NCI-H524 treated with DMSO at 0.1 percent for 48 hours (cell line): ENCODE measurements at regions not wholly inside any gene's neighbourhood (a gene's known extent, or its start where the extent isn't known, plus 50 kb on each side); places are given as distances from the start of the nearest gene placed in this dataset.
"Not testable (repeated sequence)": the region's sequence is repeated elsewhere in the genome, so short reads cannot be mapped to it uniquely, and the experiment has no call there.

ENCODE experiments used
- DNase-seq: peaks from one replicate; lab custom pipeline; 2025; lab: John Stamatoyannopoulos, UW

DNA sequence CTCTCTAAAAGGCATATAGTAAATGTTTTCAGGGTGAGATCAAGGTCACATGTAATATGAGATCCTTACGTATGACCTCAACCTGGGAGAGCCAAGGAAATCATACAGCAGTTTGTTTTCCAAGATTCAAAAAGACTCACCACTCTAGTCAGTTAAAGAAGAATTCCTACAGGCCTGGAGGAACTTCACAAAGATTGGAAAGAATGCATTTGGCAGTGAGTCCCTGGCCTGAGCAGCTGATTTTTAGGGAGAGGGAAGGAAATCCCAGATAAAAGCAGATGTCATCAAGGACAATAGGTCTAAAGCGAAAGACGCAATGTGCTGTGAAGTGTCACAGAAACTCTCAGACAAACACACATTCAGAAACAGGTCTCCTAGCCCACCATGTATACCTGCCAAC is 424.0 kb upstream of the ZNF462 start:
- DNase-seq, result no peak

DNA sequence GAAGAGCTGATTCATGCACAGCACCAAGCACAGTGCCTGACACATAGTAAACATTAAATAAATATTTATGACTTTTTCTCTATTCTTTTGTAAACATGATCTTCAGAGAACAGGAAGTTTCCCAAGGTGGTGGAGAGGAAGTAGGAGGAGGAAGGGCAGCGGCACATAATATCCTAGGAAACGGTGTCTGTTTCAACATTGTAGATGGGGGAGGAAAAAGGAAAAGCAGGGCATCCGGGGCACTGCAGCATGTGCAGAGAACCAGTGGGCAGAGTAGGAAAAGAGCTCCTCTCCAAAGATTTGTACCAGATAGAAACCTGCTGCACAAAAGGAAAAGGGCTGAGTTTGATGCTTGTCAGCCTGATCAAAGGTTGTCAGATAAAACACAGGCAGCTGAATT is 421.7 kb upstream of the ZNF462 start:
- no peak for DNase-seq

DNA sequence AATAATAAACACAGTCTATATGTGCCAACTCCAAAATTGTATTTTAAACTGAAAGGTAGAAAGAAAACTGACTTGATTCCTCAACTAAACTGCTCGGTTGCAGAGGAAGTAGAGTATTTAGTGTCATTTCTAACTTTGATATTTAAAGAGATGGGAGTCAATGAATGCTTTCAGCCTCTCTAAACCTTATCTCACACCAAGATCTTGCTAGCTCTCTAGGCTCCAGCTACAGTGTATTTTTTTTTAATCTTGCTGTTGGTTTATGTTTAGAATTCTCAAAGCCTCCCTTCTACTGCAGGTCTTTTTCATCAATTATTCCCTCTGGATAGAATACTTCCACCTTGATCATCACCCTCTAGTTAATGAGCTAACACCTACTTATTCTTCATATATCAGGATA is 419.4 kb upstream of the ZNF462 start:
- DNase-seq, result no peak

GRCh38 chr9:106445107-106445506 is 417.9 kb upstream of the ZNF462 start:
- no peak for DNase-seq

- DNase-seq, result no peak
These were observed 413.5 kb upstream of the ZNF462 start for GRCh38 chr9:106449336-106449927.

DNA sequence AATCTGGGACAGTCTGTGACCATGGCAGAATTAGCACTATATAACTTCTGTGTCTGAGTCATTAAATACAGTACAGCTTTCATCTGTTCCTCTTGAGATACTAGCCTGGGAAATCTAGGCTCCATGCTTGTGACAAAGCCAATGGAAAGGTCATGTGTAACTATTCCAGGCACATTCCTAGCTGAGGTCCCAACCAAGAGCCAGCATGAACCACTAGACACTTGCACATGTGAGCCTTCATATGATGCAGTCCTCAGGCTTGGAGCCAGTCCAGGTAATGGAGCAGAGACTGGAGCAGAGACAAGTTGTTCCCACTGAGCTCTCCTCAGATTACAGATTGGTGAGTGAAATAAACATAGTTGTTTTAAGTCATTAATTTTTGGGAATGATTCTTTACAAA is 412.4 kb upstream of the ZNF462 start:
- DNase-seq, result no peak

DNA sequence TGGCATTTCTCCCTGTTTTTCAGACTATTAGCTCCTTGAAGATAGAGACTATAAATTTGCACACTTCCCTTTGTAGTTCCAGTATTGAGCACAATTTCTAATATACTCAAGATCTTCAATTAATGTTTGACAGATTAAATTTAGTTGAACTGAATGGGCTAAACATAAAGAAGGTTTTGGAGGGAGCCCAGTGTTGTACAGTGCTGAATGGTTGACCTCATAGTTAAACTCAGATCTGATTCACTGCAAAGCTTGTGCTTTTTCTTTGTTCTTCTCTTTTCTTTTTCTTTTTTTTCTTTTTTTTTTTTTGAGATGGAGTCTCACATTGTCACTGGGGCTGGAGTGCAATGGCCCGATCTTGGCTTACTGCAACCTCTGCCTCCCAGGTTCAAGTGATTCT is 411.7 kb upstream of the ZNF462 start:
- no peak for DNase-seq

DNA sequence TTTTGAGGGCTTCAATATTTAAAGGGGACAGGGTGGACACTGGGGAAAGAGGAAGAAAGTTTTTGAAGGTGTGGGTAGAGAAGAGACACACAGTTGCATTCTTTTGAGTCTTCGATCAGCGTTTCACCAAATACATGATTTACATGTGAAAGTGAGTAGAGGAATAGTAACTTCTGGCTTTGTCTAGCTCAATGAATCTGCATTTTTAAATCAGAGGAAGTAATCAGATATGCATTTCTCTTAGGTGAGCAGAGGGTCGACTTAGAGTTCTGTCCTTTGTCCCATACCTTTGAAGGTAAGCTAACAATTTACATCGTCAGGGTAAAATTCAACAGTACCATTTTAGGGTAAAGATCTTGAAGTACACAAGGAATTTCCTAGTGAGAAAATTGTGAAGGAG is 406.4 kb upstream of the ZNF462 start:
- DNase-seq, result no peak

GRCh38 chr9:106467113-106467864 is 395.7 kb upstream of the ZNF462 start:
- no peak for DNase-seq

- no peak for DNase-seq
These were observed 395.2 kb upstream of the ZNF462 start for GRCh38 chr9:106467865-106468164.

DNA sequence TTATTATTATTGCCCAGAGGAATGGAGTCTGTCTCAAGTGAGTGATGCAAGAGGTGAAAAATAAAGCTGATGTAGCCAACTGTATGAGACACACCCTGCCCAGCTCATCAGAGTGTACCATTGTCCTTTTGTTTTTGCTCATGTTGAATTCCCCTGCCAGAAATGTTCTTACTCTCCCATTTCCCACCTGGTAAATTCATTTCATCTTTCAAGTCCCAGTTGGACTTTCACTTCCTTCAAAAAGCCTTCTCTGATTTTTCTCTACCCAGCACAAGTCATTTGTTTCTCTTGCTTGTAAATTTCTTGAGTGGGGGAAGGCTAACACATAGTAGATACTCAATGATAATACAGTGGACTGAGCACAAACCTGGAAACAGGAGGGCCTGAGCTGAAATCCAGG is 394.5 kb upstream of the ZNF462 start:
- DNase-seq, result no peak

DNA sequence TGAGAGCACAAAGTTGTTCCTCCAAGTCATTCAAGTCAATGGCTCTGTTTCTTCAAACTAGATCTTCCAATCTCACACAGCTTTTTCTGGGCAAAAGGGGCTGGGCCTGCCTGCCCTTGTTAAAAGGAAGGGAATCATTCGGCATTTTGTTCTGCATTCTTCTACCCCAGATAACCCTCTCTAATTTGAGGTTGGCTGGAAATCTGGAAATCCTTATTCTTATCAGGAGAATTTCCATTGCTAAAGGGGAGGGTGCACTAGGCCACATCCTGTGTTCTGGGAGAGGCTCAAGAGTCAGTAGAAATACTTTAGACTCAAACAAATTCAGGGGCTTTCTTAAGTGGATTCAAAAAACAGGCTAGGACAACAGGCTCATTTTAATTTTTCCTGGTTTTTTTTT is 384.7 kb upstream of the ZNF462 start:
- no peak for DNase-seq

GRCh38 chr9:106478727-106479126 is 384.2 kb upstream of the ZNF462 start:
- no peak for DNase-seq

GRCh38 chr9:106479679-106480078 is 383.3 kb upstream of the ZNF462 start:
- DNase-seq, result no peak

GRCh38 chr9:106481013-106481609 is 381.9 kb upstream of the ZNF462 start:
- no peak for DNase-seq

- DNase-seq, result no peak
These were observed 380.2 kb upstream of the ZNF462 start for GRCh38 chr9:106482733-106483132.

- DNase-seq, result no peak
These were observed 376.3 kb upstream of the ZNF462 start for GRCh38 chr9:106486685-106487084.

DNA sequence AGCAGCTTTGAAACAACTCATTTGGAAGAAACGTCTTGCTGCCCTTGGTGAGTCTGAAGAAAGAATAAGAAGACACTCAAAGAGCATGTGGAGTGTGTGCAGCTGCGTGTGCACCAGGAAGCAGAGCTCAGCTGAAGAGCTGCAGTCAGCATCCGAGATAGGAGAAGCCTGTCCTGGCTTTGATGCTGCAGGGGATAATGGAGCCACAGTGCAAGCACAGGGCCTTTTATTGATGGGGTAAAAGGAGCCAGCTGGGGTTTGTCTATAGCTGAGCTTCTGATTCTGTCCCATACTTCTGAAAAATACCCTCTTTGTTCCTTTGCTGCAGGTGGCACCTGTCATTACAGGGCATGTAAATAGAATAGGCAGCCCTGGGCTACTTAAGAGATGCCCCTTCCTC is 375.7 kb upstream of the ZNF462 start:
- DNase-seq, result no peak

DNA sequence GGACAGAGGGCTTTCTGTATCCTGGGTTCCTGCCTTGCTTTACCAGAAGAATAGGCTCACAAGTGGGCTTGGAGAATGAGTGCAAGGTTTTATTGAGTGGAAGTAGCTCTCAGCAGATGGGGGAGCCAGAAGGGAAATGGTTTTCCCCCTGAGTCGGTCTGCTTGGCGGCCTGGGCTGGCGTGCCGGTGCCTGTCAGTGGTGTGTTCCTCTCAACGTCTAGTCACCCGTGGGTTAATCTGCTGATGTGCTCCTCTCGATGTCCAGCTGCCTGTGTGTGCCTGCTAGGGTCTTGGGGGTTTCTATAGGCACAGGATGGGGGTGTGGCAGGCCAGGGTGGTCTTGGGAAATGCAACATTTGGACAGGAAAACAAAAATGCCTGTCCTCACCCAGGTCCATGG is 370.8 kb upstream of the ZNF462 start:
- not testable (repeated sequence) for DNase-seq

GRCh38 chr9:106500171-106500570 is 362.8 kb upstream of the ZNF462 start:
- DNase-seq, result no peak

- not testable (repeated sequence) for DNase-seq
These were observed 361.8 kb upstream of the ZNF462 start for GRCh38 chr9:106501210-106501609.

DNA sequence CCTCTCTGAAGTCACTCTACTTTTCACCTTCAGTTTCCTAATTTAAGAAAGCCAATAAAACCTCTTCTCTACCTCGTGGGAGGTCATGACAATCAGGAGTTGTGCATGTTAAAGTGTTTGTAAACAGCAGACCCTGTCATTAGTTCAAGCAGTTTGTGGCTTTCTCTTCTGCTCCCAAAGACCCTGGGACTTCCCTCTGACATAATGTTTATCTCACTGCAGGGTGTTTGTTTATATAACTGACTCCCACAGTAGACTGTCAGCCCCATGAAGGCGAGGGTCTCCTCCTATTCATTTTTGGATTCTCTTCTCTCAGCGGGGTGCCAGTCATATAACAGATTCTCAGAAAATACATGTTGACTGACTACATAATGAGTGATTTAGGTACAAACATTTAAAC is 360.0 kb upstream of the ZNF462 start:
- DNase-seq, result no peak

DNA sequence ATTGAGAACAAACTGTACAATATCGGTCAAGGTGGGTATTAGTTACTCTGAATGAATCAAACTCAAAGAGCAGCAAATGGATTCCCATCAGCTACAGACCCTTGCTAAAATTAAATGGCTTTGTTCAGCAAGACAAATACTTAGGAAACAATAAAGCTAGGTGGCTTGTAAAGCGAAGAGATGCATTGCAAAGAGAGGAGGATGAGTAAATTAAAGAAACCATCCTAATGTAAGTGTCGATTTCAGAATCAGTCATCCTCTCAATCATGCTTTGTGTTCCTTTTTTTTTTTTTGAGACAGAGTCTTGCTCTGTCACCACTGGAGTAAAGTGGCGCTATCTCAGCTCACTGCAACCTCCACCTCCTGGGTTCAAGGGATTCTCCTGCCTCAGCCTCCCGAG is 359.2 kb upstream of the ZNF462 start:
- DNase-seq, result no peak

DNA sequence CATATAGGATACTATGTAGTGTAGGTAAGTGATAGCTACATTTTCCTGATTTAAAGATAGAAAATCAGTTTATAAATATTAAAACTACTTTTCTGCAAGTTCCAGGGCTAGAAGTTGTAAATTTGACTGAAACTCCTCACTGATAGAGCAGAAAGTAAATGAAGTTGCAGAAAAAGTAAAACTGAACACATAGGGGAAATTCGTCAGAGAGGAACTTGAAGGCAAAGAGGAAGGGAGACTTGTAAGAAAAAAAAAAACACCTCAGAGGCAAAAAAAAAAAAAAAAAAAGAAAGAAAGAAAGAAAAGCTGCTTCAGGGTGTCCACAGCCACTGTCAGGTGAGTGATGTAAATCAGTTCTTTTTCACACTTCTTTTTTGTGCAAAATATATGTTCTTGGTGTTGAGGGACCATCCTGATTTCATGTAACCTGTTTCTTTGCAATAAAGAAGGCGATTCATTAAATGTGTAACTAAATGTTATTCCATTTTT is 336.2 kb upstream of the ZNF462 start:
- DNase-seq, result no peak
